ENCODE measurements at regions not wholly inside any gene's neighbourhood (a gene's known extent, or its start where the extent isn't known, plus 50 kb on each side); places are given as distances from the start of the nearest gene placed in this dataset.

DNA sequence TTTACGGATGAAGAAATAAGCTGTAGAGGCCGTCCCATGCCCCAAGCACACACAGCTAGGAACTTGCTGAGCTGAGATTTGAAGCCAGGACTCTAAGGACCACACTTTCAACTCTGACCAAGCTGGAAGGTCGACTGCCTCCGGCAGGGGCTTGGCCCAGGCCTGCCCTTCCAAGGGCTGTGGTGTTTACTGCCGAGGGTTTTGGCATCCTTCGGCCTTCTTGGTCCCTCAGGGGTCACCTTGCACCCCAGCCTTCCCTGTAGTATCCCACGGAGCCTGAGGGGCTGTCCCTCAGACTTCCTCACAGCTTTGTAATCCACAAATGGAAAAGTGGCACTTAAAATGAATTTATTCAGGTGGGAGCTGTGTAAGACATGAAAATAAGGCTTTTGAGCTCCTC is 83.7 kb upstream of the SPRY4 start:
- no peak overlapping the region for H3K4me2 ChIP-seq
- Mint-ChIP-seq H3K36me3 (ENCODE audit: low read depth) (peaks cover 5% of the 10 kb centered on the region; the same call in 2 of the 3 replicates), H3K27ac (no peak overlapping the region), H3K4me1 (peaks cover 30% of the 10 kb centered on the region), H3K9me3 (no peaks in the 10 kb centered on the region), H3K4me3 (no peak overlapping the region), H3K27me3 (ENCODE audit: insufficient read depth, low read depth, poor library complexity) (peaks cover 7% of the 10 kb centered on the region)
- H3K9me2 ChIP-seq (ENCODE audit: insufficient read depth): no peaks in the 10 kb centered on the region
- H3K27me3 ChIP-seq (ENCODE audit: insufficient read depth): no peaks in the 10 kb centered on the region
- H3K4me3 ChIP-seq: no peak overlapping the region
- no peaks in the 10 kb centered on the region; the same call in 1 of the 2 replicates for H3K36me3 ChIP-seq (ENCODE audit: insufficient read depth)
- 0 out of 2 replicates have a peak, but pooled peaks cover 2% of the 10 kb centered on the region for H3F3A ChIP-seq (replicated peaks; ENCODE audit: low read depth)
- H2AFZ ChIP-seq: peak overlapping the region; percentile 88
- peaks cover 22% of the 10 kb centered on the region for H3K4me1 ChIP-seq (ENCODE audit: insufficient read depth)
- no peak for TF ChIP-seq EZH2phosphoT487 (IDR thresholded peaks at IDR 0.05; ENCODE audit: unreplicated experiment)
- TF ChIP-seq POLR2AphosphoS5 (IDR thresholded peaks at IDR 0.05; ENCODE audit: low read depth): no peak
- TF ChIP-seq JUNB (IDR thresholded peaks at IDR 0.05; ENCODE audit: unreplicated experiment): no peak
- TF ChIP-seq EZH2 (IDR thresholded peaks at IDR 0.05; ENCODE audit: low read depth, unreplicated experiment): no peak
- TF ChIP-seq ZNF114 (CRISPR knock-in tag; IDR thresholded peaks at IDR 0.05): no peak
- TF ChIP-seq, protein P1, sequence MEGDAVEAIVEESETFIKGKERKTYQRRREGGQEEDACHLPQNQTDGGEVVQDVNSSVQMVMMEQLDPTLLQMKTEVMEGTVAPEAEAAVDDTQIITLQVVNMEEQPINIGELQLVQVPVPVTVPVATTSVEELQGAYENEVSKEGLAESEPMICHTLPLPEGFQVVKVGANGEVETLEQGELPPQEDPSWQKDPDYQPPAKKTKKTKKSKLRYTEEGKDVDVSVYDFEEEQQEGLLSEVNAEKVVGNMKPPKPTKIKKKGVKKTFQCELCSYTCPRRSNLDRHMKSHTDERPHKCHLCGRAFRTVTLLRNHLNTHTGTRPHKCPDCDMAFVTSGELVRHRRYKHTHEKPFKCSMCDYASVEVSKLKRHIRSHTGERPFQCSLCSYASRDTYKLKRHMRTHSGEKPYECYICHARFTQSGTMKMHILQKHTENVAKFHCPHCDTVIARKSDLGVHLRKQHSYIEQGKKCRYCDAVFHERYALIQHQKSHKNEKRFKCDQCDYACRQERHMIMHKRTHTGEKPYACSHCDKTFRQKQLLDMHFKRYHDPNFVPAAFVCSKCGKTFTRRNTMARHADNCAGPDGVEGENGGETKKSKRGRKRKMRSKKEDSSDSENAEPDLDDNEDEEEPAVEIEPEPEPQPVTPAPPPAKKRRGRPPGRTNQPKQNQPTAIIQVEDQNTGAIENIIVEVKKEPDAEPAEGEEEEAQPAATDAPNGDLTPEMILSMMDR (conservative IDR thresholded peaks at IDR 0.05; ENCODE audit: low read depth in 2 of 2): no peak
- TF ChIP-seq STAT1 (IDR thresholded peaks at IDR 0.05; ENCODE audit: unreplicated experiment): no peak
- TF ChIP-seq, protein P2, sequence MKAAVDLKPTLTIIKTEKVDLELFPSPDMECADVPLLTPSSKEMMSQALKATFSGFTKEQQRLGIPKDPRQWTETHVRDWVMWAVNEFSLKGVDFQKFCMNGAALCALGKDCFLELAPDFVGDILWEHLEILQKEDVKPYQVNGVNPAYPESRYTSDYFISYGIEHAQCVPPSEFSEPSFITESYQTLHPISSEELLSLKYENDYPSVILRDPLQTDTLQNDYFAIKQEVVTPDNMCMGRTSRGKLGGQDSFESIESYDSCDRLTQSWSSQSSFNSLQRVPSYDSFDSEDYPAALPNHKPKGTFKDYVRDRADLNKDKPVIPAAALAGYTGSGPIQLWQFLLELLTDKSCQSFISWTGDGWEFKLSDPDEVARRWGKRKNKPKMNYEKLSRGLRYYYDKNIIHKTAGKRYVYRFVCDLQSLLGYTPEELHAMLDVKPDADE (IDR thresholded peaks at IDR 0.05): no peak
- no peak for TF ChIP-seq REST (IDR thresholded peaks at IDR 0.05; ENCODE audit: unreplicated experiment)
- TF ChIP-seq NANOG (IDR thresholded peaks at IDR 0.05; ENCODE audit: borderline replicate concordance): no peak
- TF ChIP-seq CREB1 (CRISPR knock-in tag; IDR thresholded peaks at IDR 0.05; ENCODE audit: low read depth): no peak
- no peak for TF ChIP-seq ZNF462 (CRISPR knock-in tag; IDR thresholded peaks at IDR 0.05)
- TF ChIP-seq ZNF331 (CRISPR knock-in tag; IDR thresholded peaks at IDR 0.05; ENCODE audit: low read depth): no peak
- no peaks in the 10 kb centered on the region for H3K79me2 ChIP-seq (replicated peaks; ENCODE audit: insufficient read depth)
- no peaks in the 10 kb centered on the region for H4K20me1 ChIP-seq (replicated peaks; ENCODE audit: insufficient read depth)
- DNase-seq (ENCODE audit: low spot score): no peak
- no peak overlapping the region for H3K27ac ChIP-seq (ENCODE audit: low read depth)
- ATAC-seq: no peak
